PC-9 (cell line): ENCODE measurements at regions not wholly inside any gene's neighbourhood (a gene's known extent, or its start where the extent isn't known, plus 50 kb on each side); places are given as distances from the start of the nearest gene placed in this dataset.

Experiments used
- EZH2 ChIP-seq: fragments of 200-600 bp; sonication (generic); IDR thresholded peaks from 2 replicates; pipeline ENCODE4 v1.8.0; 2017; ENCODE audit warnings: antibody characterized with exemption, low read depth
- TF ChIP-seq, protein P1 (sequence below): fragments of 200-600 bp; sonication (generic); conservative IDR thresholded peaks from 2 replicates; pipeline ENCODE4 v1.6.1; 2017; ENCODE audit warnings: mixed run types, antibody characterized with exemption, mild to moderate bottlenecking, moderate library complexity

DNA sequence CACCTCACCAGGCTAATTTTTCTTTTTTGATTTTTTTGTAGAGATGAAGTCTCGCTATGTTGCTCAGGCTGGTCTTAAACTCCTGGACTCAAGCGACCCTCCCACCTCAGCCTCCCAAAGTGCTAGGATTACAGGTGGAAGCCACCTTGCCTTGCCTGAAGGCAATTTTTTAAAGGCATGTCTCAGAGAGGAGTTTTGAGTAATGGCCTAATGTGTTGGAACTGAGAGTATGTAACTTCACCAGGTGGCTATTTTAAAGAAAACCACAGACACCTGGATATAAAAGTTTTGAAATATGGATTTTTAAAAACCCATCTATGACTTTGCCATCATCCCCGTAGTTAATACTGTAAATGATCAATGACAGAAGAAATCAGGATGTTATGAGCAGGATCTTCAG is 119.8 kb upstream of the ATP8B1 start:
- TF ChIP-seq, protein P1, sequence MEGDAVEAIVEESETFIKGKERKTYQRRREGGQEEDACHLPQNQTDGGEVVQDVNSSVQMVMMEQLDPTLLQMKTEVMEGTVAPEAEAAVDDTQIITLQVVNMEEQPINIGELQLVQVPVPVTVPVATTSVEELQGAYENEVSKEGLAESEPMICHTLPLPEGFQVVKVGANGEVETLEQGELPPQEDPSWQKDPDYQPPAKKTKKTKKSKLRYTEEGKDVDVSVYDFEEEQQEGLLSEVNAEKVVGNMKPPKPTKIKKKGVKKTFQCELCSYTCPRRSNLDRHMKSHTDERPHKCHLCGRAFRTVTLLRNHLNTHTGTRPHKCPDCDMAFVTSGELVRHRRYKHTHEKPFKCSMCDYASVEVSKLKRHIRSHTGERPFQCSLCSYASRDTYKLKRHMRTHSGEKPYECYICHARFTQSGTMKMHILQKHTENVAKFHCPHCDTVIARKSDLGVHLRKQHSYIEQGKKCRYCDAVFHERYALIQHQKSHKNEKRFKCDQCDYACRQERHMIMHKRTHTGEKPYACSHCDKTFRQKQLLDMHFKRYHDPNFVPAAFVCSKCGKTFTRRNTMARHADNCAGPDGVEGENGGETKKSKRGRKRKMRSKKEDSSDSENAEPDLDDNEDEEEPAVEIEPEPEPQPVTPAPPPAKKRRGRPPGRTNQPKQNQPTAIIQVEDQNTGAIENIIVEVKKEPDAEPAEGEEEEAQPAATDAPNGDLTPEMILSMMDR = no peak
- TF ChIP-seq EZH2 = no peak
